K562 (cell line): ENCODE measurements at regions not wholly inside any gene's neighbourhood (a gene's known extent, or its start where the extent isn't known, plus 50 kb on each side); places are given as distances from the start of the nearest gene placed in this dataset.

Source experiments
- ATAC-seq: fragments of 200-7000 bp; cut with Tn5 transposase; 3 replicates; pipeline ENCODE4 v1.9.1; 2020; ENCODE audit warnings: moderate library complexity
- BruUV-seq: library from RNA; stranded (reverse); fragments of 400-500 nt; replicated peaks from 2 replicates; lab custom pipeline; 2021; lab: Mats Ljungman, UMichigan
- CTCF ChIA-PET: fragments of 300-600 bp; formaldehyde crosslinking; extraction: SDS; loops from one replicate; lab custom pipeline; 2021; ENCODE audit warnings: low intra/inter-chr PET ratio; lab: Yijun Ruan, JAX
- POLR2A ChIA-PET: fragments of 300-600, 350-650 bp; sonication (Branson Sonifier 250); formaldehyde crosslinking; extraction: SDS; loops from one replicate; lab custom pipeline; 2021; ENCODE audit warnings: antibody characterized with exemption, inconsistent platforms; lab: Yijun Ruan, JAX
- DNase-seq, 4 experiments: peaks; one replicate each; pipeline versions ENCODE4 v3.0.0 to v3.0.0-alpha.2; 2011 to 2018; ENCODE audit warnings: low spot score in 3 of 4, mixed read lengths in 3 of 4; ENCODE audit errors: extremely low read depth in 1 of 4
- FAIRE-seq: peaks from 2 replicates; lab custom pipeline; 2011; peaks lifted over from hg19 to GRCh38; lab: Jason Lieb, UNC
- H2AFZ ChIP-seq: 2 replicates; pipeline ENCODE4 v1.6.0; 2011; ENCODE audit warnings: low read depth, low read length, control low read depth, inconsistent platforms
- H3K27ac ChIP-seq: fragments of 200-600 bp; 3 replicates; pipeline ENCODE4 v1.8.0; 2011; ENCODE audit warnings: low read depth, mild to moderate bottlenecking, control low read depth, inconsistent platforms, low read length, moderate library complexity, mixed read lengths; ENCODE audit errors: extremely low read depth
- H3K27me3 ChIP-seq, 2 experiments: fragments of 300-600 bp in 1 of 2; 2 replicates in 1 of 2; 3 replicates in 1 of 2; pipeline versions ENCODE4 v1.6.0 to v1.8.0; 2011; ENCODE audit warnings: inconsistent platforms in 2 of 2, low read length in 2 of 2, mild to moderate bottlenecking in 1 of 2, mixed read lengths in 1 of 2, moderate library complexity in 1 of 2; ENCODE audit not compliant: control insufficient read depth in 2 of 2, insufficient read depth in 2 of 2
- H3K36me3 ChIP-seq: fragments of 300-600 bp; 3 replicates; pipeline ENCODE4 v1.8.0; 2011; ENCODE audit warnings: mild to moderate bottlenecking, low read length, inconsistent platforms; ENCODE audit not compliant: control insufficient read depth, insufficient read depth
- H3K4me1 ChIP-seq, 2 experiments: fragments of 200-600 bp in 1 of 2; replicated peaks in 1 of 2; 2 replicates in 1 of 2; 3 replicates in 1 of 2; pipeline versions ENCODE4 v1.5.1 to v1.8.0; 2011; ENCODE audit warnings: inconsistent platforms in 2 of 2, low read length in 2 of 2, mild to moderate bottlenecking in 1 of 2, mixed read lengths in 1 of 2, moderate library complexity in 1 of 2; ENCODE audit not compliant: control insufficient read depth in 2 of 2, insufficient read depth in 2 of 2
- H3K4me2 ChIP-seq: 2 replicates; pipeline ENCODE4 v1.6.1; 2011; ENCODE audit warnings: low read length, control low read depth, inconsistent platforms, mixed read lengths; ENCODE audit not compliant: insufficient read depth
- H3K4me3 ChIP-seq: fragments of 200-600 bp; sonication (generic), shearing (Covaris generic); 2 replicates; pipeline ENCODE4 v1.5.1; 2016; ENCODE audit warnings: control low read depth, inconsistent platforms
- H3K79me2 ChIP-seq: fragments of 200-600 bp; 3 replicates; pipeline ENCODE4 v1.8.0; 2011; ENCODE audit warnings: low read length, inconsistent platforms; ENCODE audit not compliant: control insufficient read depth, insufficient read depth
- H3K9ac ChIP-seq, 2 experiments: 2 replicates each; pipeline versions ENCODE4 v1.6.0 to v1.6.1; 2011; ENCODE audit warnings: low read depth in 2 of 2, low read length in 2 of 2, control low read depth in 1 of 2, inconsistent platforms in 1 of 2, mild to moderate bottlenecking in 1 of 2, mixed read lengths in 1 of 2; ENCODE audit not compliant: insufficient read depth in 1 of 2
- H3K9me1 ChIP-seq: one replicate; pipeline ENCODE4 v1.6.0; 2011; ENCODE audit warnings: inconsistent platforms, mild to moderate bottlenecking, low read length, moderate library complexity; ENCODE audit not compliant: control insufficient read depth, insufficient read depth
- H3K9me3 ChIP-seq: replicated peaks from 2 replicates; pipeline ENCODE4 v1.5.1; 2011; ENCODE audit warnings: low read depth, low read length, inconsistent platforms; ENCODE audit not compliant: control insufficient read depth, insufficient read depth
- H4K20me1 ChIP-seq: replicated peaks from 2 replicates; pipeline ENCODE4 v1.6.1; 2011; ENCODE audit warnings: low read length, inconsistent platforms, mixed read lengths; ENCODE audit not compliant: control insufficient read depth, insufficient read depth
- C11orf30 ChIP-seq: fragments of 450-650 bp; IDR thresholded peaks from 2 replicates; pipeline ENCODE4 v1.6.1; 2016; ENCODE audit warnings: low read depth, mild to moderate bottlenecking
- CBFA2T2 ChIP-seq: fragments of 450-650 bp; conservative IDR thresholded peaks from 2 replicates; pipeline ENCODE4 v1.6.1; 2017; ENCODE audit warnings: mild to moderate bottlenecking
- CHD1 ChIP-seq: fragments of 200-600 bp; sonication (generic); IDR thresholded peaks from one replicate; pipeline ENCODE4 v1.6.1; 2012; ENCODE audit warnings: mild to moderate bottlenecking, moderate library complexity, low read length, inconsistent platforms
- HDAC8 ChIP-seq: fragments of 450-650 bp; IDR thresholded peaks from 2 replicates; pipeline ENCODE4 v1.6.1; 2016; ENCODE audit warnings: mild to moderate bottlenecking, missing genetic modification characterization, moderate library complexity, missing compliant biosample characterization
- NELFE ChIP-seq: IDR thresholded peaks from 2 replicates; pipeline ENCODE4 v1.6.1; 2011; ENCODE audit warnings: mild to moderate bottlenecking; ENCODE audit not compliant: insufficient read depth, insufficient read length
- WGBS: fragments of 100-300 bp; shearing (Covaris generic); methylation state at CpG from one replicate; pipeline ENCODE4 v1.1.6; 2016; ENCODE audit warnings: low coverage, mixed read lengths; ENCODE audit not compliant: insufficient coverage; ENCODE audit errors: missing lambda C conversion rate; 5-methylcytosine and 5-hydroxymethylcytosine counted together
- in situ Hi-C: fragments of 300-500 bp; cut with MboI; formaldehyde crosslinking; loops from 4 replicates; pipeline ENCODE4 v1.15.0; 2018; ENCODE audit warnings: inconsistent platforms, mixed read lengths
- intact Hi-C: fragments of 100-400 bp; cut with micrococcal nuclease; formaldehyde crosslinking; loops from 2 replicates; pipeline ENCODE4 v1.14.2; 2022
- TF ChIP-seq, protein P1 (sequence below), 2 experiments: fragments of 450-650 bp; conservative IDR thresholded peaks; 2 replicates each; pipeline ENCODE4 v1.6.1; 2017; ENCODE audit warnings: mild to moderate bottlenecking in 2 of 2, moderate library complexity in 2 of 2
- TF ChIP-seq, protein P2 (sequence below): IDR thresholded peaks from 3 replicates; pipeline ENCODE4 v1.6.1; 2011; ENCODE audit warnings: borderline replicate concordance, mild to moderate bottlenecking, moderate library complexity; ENCODE audit not compliant: insufficient read length; ENCODE audit errors: extremely low read depth

DNA sequence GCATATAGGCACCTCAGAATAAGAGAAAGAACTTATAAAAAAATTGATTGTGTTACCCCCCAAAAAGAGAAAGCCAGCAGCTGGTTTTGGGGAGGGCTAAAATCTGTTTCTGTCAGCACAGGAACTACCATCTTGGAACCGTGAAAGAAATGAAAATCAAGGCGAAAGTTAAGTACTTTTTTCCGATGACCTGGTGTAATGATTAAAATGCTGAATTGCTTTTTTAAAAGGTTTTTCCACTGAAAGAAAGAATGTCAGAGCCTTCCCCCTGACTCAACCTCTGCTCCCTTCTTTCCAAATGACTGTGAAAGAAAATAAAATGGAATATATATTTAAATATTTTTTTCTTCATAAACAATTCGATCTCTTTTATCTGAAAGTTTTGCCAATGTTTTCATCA, 570.5 kb upstream of the CFAP20DC start:
- TF ChIP-seq CHD1 (no peak), C11orf30 (0 out of 2 replicates have a peak, but pooled peaks have one; percentile 17)
- BruUV-seq: no TSS peak
- Histone ChIP-seq H3K27me3 (no peaks in the 10 kb centered on the region), H3K36me3 (no peaks in the 10 kb centered on the region), H3K9ac (no peak overlapping the region), H3K79me2 (no peaks in the 10 kb centered on the region), H3K4me2 (no peak overlapping the region), H3K9me3 (no peaks in the 10 kb centered on the region), H2AFZ (no peak overlapping the region), H3K27ac (no peak overlapping the region), H3K4me1 (no peaks in the 10 kb centered on the region), H3K9me1 (no peaks in the 10 kb centered on the region), H3K4me3 (no peak overlapping the region), H4K20me1 (no peaks in the 10 kb centered on the region)
- WGBS: 2% methylated on average over 4 of the region's 4 CpGs
- ChIA-PET CTCF (no interaction called here), POLR2A (no interaction called here)
- in situ Hi-C loops (no loop called here), intact Hi-C loops (no loop called here)
- FAIRE-seq (no peak), ATAC-seq (no peak), DNase-seq (no peak)

DNA sequence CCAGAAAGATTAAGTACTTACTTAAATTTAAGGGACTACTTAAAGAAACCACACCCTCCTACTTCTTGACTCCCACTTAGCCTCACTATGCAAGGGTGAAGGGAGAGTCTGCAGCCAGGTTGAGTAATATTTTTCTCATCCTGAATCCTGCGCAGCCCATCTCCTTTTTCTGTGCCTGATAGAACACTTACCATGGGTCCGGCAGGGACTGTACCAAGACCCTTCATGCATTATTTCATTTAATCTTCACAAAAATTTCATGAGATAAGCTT, 562.6 kb upstream of the CFAP20DC start:
- Histone ChIP-seq H2AFZ (no peak overlapping the region), H3K27me3 (no peaks in the 10 kb centered on the region), H4K20me1 (no peaks in the 10 kb centered on the region), H3K9ac (no peak overlapping the region), H3K9me1 (no peaks in the 10 kb centered on the region), H3K79me2 (no peaks in the 10 kb centered on the region), H3K4me3 (no peak overlapping the region), H3K27ac (no peak overlapping the region), H3K36me3 (no peaks in the 10 kb centered on the region), H3K9me3 (no peaks in the 10 kb centered on the region), H3K4me2 (no peak overlapping the region), H3K4me1 (no peaks in the 10 kb centered on the region)
- FAIRE-seq (no peak), ATAC-seq (no peak), DNase-seq (no peak)
- TF ChIP-seq, protein P1, sequence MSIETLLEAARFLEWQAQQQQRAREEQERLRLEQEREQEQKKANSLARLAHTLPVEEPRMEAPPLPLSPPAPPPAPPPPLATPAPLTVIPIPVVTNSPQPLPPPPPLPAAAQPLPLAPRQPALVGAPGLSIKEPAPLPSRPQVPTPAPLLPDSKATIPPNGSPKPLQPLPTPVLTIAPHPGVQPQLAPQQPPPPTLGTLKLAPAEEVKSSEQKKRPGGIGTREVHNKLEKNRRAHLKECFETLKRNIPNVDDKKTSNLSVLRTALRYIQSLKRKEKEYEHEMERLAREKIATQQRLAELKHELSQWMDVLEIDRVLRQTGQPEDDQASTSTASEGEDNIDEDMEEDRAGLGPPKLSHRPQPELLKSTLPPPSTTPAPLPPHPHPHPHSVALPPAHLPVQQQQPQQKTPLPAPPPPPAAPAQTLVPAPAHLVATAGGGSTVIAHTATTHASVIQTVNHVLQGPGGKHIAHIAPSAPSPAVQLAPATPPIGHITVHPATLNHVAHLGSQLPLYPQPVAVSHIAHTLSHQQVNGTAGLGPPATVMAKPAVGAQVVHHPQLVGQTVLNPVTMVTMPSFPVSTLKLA (conservative IDR thresholded peaks at IDR 0.05): no peak
- TF ChIP-seq CBFA2T2: no peak
- no peak for TF ChIP-seq NELFE
- TF ChIP-seq, protein P2, sequence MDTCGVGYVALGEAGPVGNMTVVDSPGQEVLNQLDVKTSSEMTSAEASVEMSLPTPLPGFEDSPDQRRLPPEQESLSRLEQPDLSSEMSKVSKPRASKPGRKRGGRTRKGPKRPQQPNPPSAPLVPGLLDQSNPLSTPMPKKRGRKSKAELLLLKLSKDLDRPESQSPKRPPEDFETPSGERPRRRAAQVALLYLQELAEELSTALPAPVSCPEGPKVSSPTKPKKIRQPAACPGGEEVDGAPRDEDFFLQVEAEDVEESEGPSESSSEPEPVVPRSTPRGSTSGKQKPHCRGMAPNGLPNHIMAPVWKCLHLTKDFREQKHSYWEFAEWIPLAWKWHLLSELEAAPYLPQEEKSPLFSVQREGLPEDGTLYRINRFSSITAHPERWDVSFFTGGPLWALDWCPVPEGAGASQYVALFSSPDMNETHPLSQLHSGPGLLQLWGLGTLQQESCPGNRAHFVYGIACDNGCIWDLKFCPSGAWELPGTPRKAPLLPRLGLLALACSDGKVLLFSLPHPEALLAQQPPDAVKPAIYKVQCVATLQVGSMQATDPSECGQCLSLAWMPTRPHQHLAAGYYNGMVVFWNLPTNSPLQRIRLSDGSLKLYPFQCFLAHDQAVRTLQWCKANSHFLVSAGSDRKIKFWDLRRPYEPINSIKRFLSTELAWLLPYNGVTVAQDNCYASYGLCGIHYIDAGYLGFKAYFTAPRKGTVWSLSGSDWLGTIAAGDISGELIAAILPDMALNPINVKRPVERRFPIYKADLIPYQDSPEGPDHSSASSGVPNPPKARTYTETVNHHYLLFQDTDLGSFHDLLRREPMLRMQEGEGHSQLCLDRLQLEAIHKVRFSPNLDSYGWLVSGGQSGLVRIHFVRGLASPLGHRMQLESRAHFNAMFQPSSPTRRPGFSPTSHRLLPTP: no peak
- no peak for TF ChIP-seq HDAC8 (tag)
- intact Hi-C loops: no loop called here
- ChIA-PET POLR2A (no interaction called here), CTCF (no interaction called here)
- in situ Hi-C loops: no loop called here
- no TSS peak for BruUV-seq
- WGBS: 0% methylated on average over 2 of the region's 2 CpGs
